Parathyroid adenoma (tissue), 2 donors: ENCODE measurements at regions not wholly inside any gene's neighbourhood (a gene's known extent, or its start where the extent isn't known, plus 50 kb on each side); places are given as distances from the start of the nearest gene placed in this dataset.

Experiments used
- H2AFZ ChIP-seq: fragments of 300-600 bp; sonication (generic); one replicate; pipeline ENCODE4 v1.7.0; 2017; ENCODE audit warnings: antibody characterized with exemption, mild to moderate bottlenecking
- H3K27ac ChIP-seq: fragments of 300-600 bp; sonication (generic); one replicate; pipeline ENCODE4 v1.7.0; 2017
- H3K27me3 ChIP-seq: fragments of 300-600 bp; sonication (generic); one replicate; pipeline ENCODE4 v1.7.0; 2017; ENCODE audit warnings: low read length; ENCODE audit not compliant: control insufficient read depth, insufficient read depth
- H3K36me3 ChIP-seq: fragments of 300-600 bp; sonication (generic); one replicate; pipeline ENCODE4 v1.7.0; 2017; ENCODE audit warnings: low read length; ENCODE audit not compliant: control insufficient read depth, insufficient read depth
- H3K4me1 ChIP-seq: fragments of 300-600 bp; sonication (generic); one replicate; pipeline ENCODE4 v1.7.0; 2017; ENCODE audit warnings: control low read depth
- H3K4me2 ChIP-seq: fragments of 300-600 bp; sonication (generic); one replicate; pipeline ENCODE4 v1.7.0; 2017; ENCODE audit warnings: low read length
- H3K4me3 ChIP-seq: fragments of 300-600 bp; sonication (generic); one replicate; pipeline ENCODE4 v1.7.0; 2017; ENCODE audit warnings: low read depth, low read length
- H3K79me2 ChIP-seq: fragments of 300-600 bp; sonication (generic); one replicate; pipeline ENCODE4 v1.7.0; 2017; ENCODE audit warnings: control low read depth
- H3K9ac ChIP-seq: fragments of 300-600 bp; sonication (generic); one replicate; pipeline ENCODE4 v1.7.0; 2017; ENCODE audit warnings: mild to moderate bottlenecking
- H3K9me3 ChIP-seq: fragments of 300-600 bp; sonication (generic); one replicate; pipeline ENCODE4 v1.7.0; 2017; ENCODE audit warnings: low read length; ENCODE audit not compliant: control insufficient read depth
- CTCF ChIP-seq: fragments of 300-600 bp; sonication (generic); IDR thresholded peaks from one replicate; pipeline ENCODE4 v1.7.0; 2017; ENCODE audit warnings: antibody characterized with exemption, mild to moderate bottlenecking
- donor health status: primary hyperparathyroidism.

- Histone ChIP-seq H3K79me2 (no peaks in the 10 kb centered on the region), H3K27me3 (no peaks in the 10 kb centered on the region), H3K4me2 (no peak overlapping the region), H3K4me1 (no peaks in the 10 kb centered on the region), H3K36me3 (no peaks in the 10 kb centered on the region), H2AFZ (no peak overlapping the region), H3K4me3 (no peak overlapping the region), H3K27ac (no peak overlapping the region), H3K9ac (no peak overlapping the region), H3K9me3 (no peaks in the 10 kb centered on the region)
- no peak for TF ChIP-seq CTCF
Observed at GRCh38 chr6:92126983-92127382, 1292.4 kb downstream of the EPHA7 start.

- no peak overlapping the region for H2AFZ ChIP-seq
- no peak overlapping the region for H3K4me2 ChIP-seq
- TF ChIP-seq CTCF: no peak
- H3K4me1 ChIP-seq: peaks cover 2% of the 10 kb centered on the region
- H3K27ac ChIP-seq: no peak overlapping the region
- H3K36me3 ChIP-seq: no peaks in the 10 kb centered on the region
- no peaks in the 10 kb centered on the region for H3K27me3 ChIP-seq
- no peak overlapping the region for H3K9ac ChIP-seq
- no peaks in the 10 kb centered on the region for H3K79me2 ChIP-seq
- no peak overlapping the region for H3K4me3 ChIP-seq
- no peaks in the 10 kb centered on the region for H3K9me3 ChIP-seq
Observed at GRCh38 chr6:92126088-92126487, 1293.3 kb downstream of the EPHA7 start.

GRCh38 chr6:92125681-92126080 is 1293.7 kb downstream of the EPHA7 start:
- H3K79me2 ChIP-seq: no peaks in the 10 kb centered on the region
- no peak overlapping the region for H3K4me2 ChIP-seq
- no peak overlapping the region for H3K9ac ChIP-seq
- H2AFZ ChIP-seq: no peak overlapping the region
- H3K4me1 ChIP-seq: peaks cover 6% of the 10 kb centered on the region
- no peak for TF ChIP-seq CTCF
- H3K4me3 ChIP-seq: no peak overlapping the region
- no peaks in the 10 kb centered on the region for H3K9me3 ChIP-seq
- no peak overlapping the region for H3K27ac ChIP-seq
- no peaks in the 10 kb centered on the region for H3K27me3 ChIP-seq
- no peaks in the 10 kb centered on the region for H3K36me3 ChIP-seq

GRCh38 chr6:92124200-92124651 is 1295.1 kb downstream of the EPHA7 start:
- Histone ChIP-seq H3K9me3 (no peaks in the 10 kb centered on the region), H3K27me3 (no peaks in the 10 kb centered on the region), H3K4me1 (peaks cover 7% of the 10 kb centered on the region), H3K79me2 (no peaks in the 10 kb centered on the region), H2AFZ (no peak overlapping the region), H3K4me3 (no peak overlapping the region), H3K9ac (no peak overlapping the region), H3K27ac (no peak overlapping the region), H3K4me2 (no peak overlapping the region), H3K36me3 (no peaks in the 10 kb centered on the region)
- TF ChIP-seq CTCF: no peak

- peak overlapping the region; percentile 4 for H2AFZ ChIP-seq
- no peaks in the 10 kb centered on the region for H3K36me3 ChIP-seq
- H3K27me3 ChIP-seq: no peaks in the 10 kb centered on the region
- H3K4me2 ChIP-seq: no peak overlapping the region
- H3K9me3 ChIP-seq: no peaks in the 10 kb centered on the region
- H3K4me1 ChIP-seq: peaks cover 7% of the 10 kb centered on the region
- no peak overlapping the region for H3K27ac ChIP-seq
- no peak overlapping the region for H3K4me3 ChIP-seq
- no peaks in the 10 kb centered on the region for H3K79me2 ChIP-seq
- TF ChIP-seq CTCF: peak; percentile 39
- H3K9ac ChIP-seq: no peak overlapping the region
Observed at GRCh38 chr6:92122746-92123145, 1296.6 kb downstream of the EPHA7 start.
